Breast epithelium (tissue), 4 donors: ENCODE measurements at regions not wholly inside any gene's neighbourhood (a gene's known extent, or its start where the extent isn't known, plus 50 kb on each side); places are given as distances from the start of the nearest gene placed in this dataset.

Source experiments
- DNase-seq, 2 donors: peaks; one replicate each; pipeline ENCODE4 v3.0.0-alpha.2; 2019; ENCODE audit warnings: low spot score in 2 of 2
- H3K27ac ChIP-seq, 2 donors: fragments of 200-600 bp; sonication (generic) in 1 of 2; one replicate each; pipeline ENCODE4 v1.5.1; 2016 to 2019; ENCODE audit warnings: mild to moderate bottlenecking in 1 of 2
- H3K27me3 ChIP-seq, 2 donors: fragments of 200-600 bp; sonication (generic) in 1 of 2; one replicate each; pipeline versions ENCODE4 v1.5.1 to v1.6.0; 2017 to 2019; ENCODE audit warnings: control low read depth in 1 of 2, mild to moderate bottlenecking in 1 of 2
- H3K36me3 ChIP-seq: fragments of 200-600 bp; one replicate; pipeline ENCODE4 v1.5.1; 2019
- H3K4me1 ChIP-seq, 2 donors: fragments of 200-600 bp; sonication (generic); one replicate each; pipeline ENCODE4 v1.5.1; 2016 to 2019; ENCODE audit warnings: control low read depth in 1 of 2
- H3K4me3 ChIP-seq, 3 donors: fragments of 200-600 bp; sonication (generic); 1 replicate in 2 of 3; 2 replicates in 1 of 3; pipeline ENCODE4 v1.5.1; 2016 to 2019; ENCODE audit warnings: mild to moderate bottlenecking in 3 of 3, moderate library complexity in 2 of 3
- H3K9me3 ChIP-seq, 2 donors: fragments of 200-600 bp; sonication (generic) in 1 of 2; one replicate each; pipeline ENCODE4 v1.5.1; 2016 to 2019; ENCODE audit warnings: control low read depth in 1 of 2
- CTCF ChIP-seq, 3 donors: fragments of 450-650 bp; IDR thresholded peaks; one replicate each; pipeline ENCODE4 v1.5.1; 2016 to 2017; ENCODE audit warnings: antibody characterized with exemption in 3 of 3, mild to moderate bottlenecking in 3 of 3, moderate library complexity in 3 of 3
- POLR2A ChIP-seq: fragments of 450-650 bp; IDR thresholded peaks from one replicate; pipeline ENCODE4 v1.6.1; 2016; ENCODE audit warnings: antibody characterized with exemption, mild to moderate bottlenecking, moderate library complexity
- POLR2AphosphoS5 ChIP-seq, 3 donors: sonication (generic); formaldehyde crosslinking; IDR thresholded peaks; one replicate each; pipeline ENCODE4 v1.6.1; 2017; ENCODE audit warnings: antibody characterized with exemption in 3 of 3
- intact Hi-C: fragments of 100-400 bp; cut with DNase I; formaldehyde crosslinking; loops from one replicate; pipeline ENCODE4 v1.15.1; 2023; ENCODE audit warnings: low total_unique reads

- H3K27ac ChIP-seq = no peak overlapping the region
- H3K4me1 ChIP-seq = no peaks in the 10 kb centered on the region
- TF ChIP-seq CTCF (IDR thresholded peaks at IDR 0.05) (no peak), POLR2AphosphoS5 (IDR thresholded peaks at IDR 0.05) (no peak), POLR2A (no peak)
- H3K4me3 ChIP-seq = no peak overlapping the region
- intact Hi-C loops = no loop called here
- no peaks in the 10 kb centered on the region for H3K9me3 ChIP-seq
- H3K27me3 ChIP-seq = no peaks in the 10 kb centered on the region
- no peak for DNase-seq
- H3K36me3 ChIP-seq = no peaks in the 10 kb centered on the region
These were observed 167.1 kb downstream of the NFKBIZ start for GRCh38 chr3:102016417-102016816.

- H3K27ac ChIP-seq = no peak overlapping the region
- H3K4me1 ChIP-seq = no peaks in the 10 kb centered on the region
- no peak overlapping the region for H3K4me3 ChIP-seq
- H3K9me3 ChIP-seq = no peaks in the 10 kb centered on the region
- no peaks in the 10 kb centered on the region for H3K27me3 ChIP-seq
- DNase-seq = no peak
- TF ChIP-seq CTCF (IDR thresholded peaks at IDR 0.05) (no peak), POLR2AphosphoS5 (IDR thresholded peaks at IDR 0.05) (no peak)
- H3K36me3 ChIP-seq = no peaks in the 10 kb centered on the region
- intact Hi-C loops = no loop called here
These were observed 168.5 kb downstream of the NFKBIZ start for GRCh38 chr3:102017784-102018183.

GRCh38 chr3:102018551-102018950 lies 169.2 kb downstream of the NFKBIZ start:
- intact Hi-C loops = no loop called here
- Histone ChIP-seq H3K36me3 (no peaks in the 10 kb centered on the region), H3K4me3 (no peak overlapping the region), H3K4me1 (no peaks in the 10 kb centered on the region), H3K9me3 (no peaks in the 10 kb centered on the region), H3K27ac (no peak overlapping the region), H3K27me3 (no peaks in the 10 kb centered on the region)
- TF ChIP-seq CTCF (IDR thresholded peaks at IDR 0.05) (no peak), POLR2A (no peak), POLR2AphosphoS5 (IDR thresholded peaks at IDR 0.05) (no peak)
- DNase-seq = no peak

- intact Hi-C loops = no loop called here
- TF ChIP-seq POLR2A (no peak), CTCF (IDR thresholded peaks at IDR 0.05) (no peak)
- DNase-seq = no peak
- Histone ChIP-seq H3K4me3 (no peak overlapping the region), H3K27me3 (no peaks in the 10 kb centered on the region), H3K4me1 (no peaks in the 10 kb centered on the region), H3K36me3 (no peaks in the 10 kb centered on the region), H3K27ac (no peak overlapping the region), H3K9me3 (no peaks in the 10 kb centered on the region)
These were observed 171.4 kb downstream of the NFKBIZ start for GRCh38 chr3:102020735-102021134.

- TF ChIP-seq POLR2AphosphoS5 (IDR thresholded peaks at IDR 0.05) (no peak), CTCF (IDR thresholded peaks at IDR 0.05) (no peak)
- Histone ChIP-seq H3K4me1 (no peaks in the 10 kb centered on the region), H3K27me3 (no peaks in the 10 kb centered on the region), H3K36me3 (no peaks in the 10 kb centered on the region), H3K9me3 (no peaks in the 10 kb centered on the region), H3K4me3 (no peak overlapping the region), H3K27ac (no peak overlapping the region)
- DNase-seq = no peak
- intact Hi-C loops = no loop called here
These were observed 175.1 kb downstream of the NFKBIZ start for GRCh38 chr3:102024270-102024904.
